Stimulated activated CD8-positive, alpha-beta memory T cell treated with anti-CD3 and anti-CD28 coated beads, Interleukin-7, amount 100 ng/mL, for 48 hours (primary cell): ENCODE measurements at regions not wholly inside any gene's neighbourhood (a gene's known extent, or its start where the extent isn't known, plus 50 kb on each side); places are given as distances from the start of the nearest gene placed in this dataset.
"Not testable (repeated sequence)": the region's sequence is repeated elsewhere in the genome, so short reads cannot be mapped to it uniquely, and the experiment has no call there.

Experiments used
- DNase-seq, 2 donors: peaks; one replicate each; pipeline ENCODE4 v3.0.0-alpha.2; 2020; ENCODE audit warnings: low read depth in 1 of 2; ENCODE audit errors: extremely low read depth in 1 of 2

DNA sequence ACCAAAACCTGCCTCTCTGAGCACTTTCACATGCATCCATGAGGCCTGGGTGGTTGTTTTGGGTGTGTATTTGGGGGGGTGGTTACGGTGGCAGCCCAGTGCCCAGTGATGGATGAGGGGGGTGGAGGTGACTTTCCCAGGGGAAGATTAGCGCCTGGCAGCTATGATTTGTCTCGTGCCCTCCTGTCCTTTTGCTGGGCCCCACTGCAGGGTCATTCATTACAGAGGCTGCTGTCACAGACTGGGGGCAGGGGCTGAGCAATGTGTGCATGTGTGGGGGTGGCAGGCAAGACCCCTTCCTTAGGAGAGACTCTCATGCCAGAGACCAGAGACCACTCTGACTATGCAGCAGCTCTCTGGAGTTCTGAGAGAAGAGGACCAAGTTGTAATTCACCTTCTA is 93.7 kb downstream of the MRM1 start:
- DNase-seq: no peak

DNA sequence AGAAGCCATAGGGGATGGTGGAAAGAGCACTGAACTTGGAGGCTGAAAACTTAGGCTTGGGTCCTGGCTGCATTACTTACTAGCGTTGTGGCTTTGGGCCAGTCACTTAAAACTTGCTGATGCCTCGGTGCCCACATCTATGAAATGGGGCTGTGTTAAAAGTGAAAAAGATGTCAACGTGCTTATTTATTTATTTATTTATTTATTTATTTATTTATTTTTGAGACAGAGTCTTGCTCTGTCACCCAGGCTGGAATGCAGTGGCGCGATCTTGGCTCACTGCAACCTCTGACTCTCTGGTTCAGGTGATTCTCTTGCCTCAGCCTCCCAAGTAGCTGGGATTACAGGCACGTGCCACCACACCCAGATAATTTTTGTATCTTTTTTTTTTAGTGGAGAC is 94.3 kb downstream of the MRM1 start:
- not testable (repeated sequence) for DNase-seq

DNA sequence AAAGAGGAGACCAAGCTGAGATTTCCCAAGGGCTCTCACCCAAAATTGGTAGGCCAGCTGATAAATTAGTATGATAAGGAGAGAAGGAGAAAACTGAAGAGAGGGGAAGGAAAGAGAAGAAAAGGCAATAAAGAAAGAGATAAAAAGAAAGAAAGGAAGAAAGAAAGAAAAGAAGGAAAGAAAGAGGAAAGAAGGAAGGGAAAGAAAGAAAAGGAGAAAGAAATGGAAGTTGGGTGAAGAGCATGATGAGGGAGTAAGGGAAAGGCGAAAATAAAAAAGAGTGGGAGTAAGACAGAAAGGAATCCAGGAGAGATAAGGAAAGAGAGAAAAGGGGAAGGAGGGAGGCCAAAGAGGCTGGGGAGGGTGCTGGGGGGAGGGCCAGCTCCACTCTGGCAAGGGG is 95.4 kb downstream of the MRM1 start:
- DNase-seq: no peak

DNA sequence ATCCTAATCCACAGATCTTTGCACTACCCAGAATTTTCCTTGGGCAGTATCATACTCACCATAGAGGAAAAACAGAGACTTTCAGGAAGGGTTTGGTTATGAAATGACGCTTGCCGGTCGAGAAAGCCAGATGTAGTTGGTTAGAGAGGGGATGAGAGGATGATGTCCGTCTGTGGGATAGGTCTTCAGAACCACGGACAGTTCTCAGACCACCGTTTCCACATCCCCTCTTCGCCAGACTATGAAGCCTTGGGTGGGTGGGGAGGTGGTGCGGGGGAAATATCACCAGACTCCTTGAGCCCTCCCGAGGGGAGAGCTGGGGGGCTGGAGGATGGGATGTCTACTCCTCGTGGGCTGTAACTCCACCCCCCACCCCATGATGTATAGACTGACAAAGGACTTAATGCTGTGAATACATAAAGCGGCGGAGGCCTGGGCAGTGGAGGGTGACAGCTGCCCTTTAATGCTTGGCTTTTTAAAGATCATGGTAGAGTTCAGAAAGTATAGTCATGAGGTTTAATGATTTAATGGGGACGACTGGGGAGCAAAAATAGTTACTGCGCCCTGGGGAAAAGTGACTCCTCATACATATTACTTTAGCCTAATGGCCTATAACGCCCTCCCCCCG is 96.6 kb downstream of the MRM1 start:
- no peak for DNase-seq

DNA sequence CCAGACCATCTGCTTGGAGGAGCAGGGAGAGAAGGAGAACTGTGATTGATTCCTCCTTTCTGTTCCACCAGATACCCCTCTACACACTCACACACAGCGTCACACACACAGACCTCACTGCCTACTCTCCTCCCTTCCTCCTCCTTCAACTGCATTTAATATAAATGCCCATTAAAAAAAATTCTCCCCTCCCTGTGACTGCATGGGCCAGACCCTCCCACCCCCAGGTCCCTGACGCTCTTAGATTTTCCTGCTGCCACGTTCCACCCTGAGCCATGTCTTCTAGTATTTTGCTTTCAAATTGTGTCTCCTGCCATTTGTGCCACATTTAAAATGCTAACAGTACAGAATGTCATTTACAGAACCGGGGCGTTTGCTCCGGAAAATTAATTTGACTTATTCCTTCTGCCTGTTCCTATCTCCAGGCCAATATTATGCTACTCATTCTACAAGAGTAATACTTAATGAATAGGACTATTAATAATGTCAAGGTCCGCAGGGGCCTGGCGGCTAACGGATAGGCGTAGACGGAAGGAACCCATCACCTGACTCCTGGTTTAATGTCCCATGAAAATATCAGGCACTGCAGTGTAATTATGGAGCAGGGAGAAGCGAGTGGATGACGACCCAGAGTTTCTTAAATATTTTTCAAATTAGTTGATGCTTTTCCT is 100.2 kb downstream of the MRM1 start:
- DNase-seq: no peak

DNA sequence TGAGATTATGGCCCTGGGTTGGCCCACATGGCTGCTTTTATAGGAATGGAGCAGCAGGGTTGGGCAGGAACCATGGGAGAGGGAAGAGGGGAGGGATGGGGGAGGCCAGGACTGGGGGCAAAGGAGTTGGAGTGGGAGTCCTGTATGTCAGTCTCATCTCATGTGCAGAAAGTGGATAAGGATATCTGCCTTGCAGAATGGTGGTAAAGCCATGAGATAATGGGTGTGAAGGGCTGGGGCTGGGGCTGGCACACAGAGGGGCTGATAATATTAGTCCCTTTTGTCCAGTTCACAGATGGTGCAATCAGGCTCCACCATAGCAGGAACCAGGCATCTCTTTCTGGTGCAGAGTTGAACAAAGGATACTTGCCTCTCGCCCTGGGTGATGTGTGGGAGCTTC is 101.3 kb downstream of the MRM1 start:
- no peak for DNase-seq

DNA sequence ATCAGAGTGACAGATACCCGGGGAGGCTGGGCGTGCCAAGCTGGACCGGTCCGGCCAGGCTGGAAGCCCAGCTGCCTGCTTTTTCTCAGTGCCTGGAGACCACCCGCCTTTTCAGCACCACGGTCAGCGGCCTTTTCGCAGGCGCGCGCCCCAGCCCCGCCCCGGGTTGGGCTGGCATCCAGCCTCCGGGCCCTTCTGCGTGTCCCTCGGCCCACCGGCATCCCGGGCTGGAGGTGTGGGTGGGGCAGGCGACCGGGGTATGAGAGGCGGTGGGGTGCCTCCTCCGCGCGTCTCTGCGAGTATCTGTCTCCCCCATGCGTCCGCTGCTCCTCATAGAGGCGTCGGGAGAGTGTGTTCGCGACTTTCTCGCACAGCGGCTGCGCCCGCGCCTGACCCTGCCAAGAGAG is 102.5 kb downstream of the MRM1 start:
- peak in 1 of 2 donors; percentile 8 for DNase-seq

DNA sequence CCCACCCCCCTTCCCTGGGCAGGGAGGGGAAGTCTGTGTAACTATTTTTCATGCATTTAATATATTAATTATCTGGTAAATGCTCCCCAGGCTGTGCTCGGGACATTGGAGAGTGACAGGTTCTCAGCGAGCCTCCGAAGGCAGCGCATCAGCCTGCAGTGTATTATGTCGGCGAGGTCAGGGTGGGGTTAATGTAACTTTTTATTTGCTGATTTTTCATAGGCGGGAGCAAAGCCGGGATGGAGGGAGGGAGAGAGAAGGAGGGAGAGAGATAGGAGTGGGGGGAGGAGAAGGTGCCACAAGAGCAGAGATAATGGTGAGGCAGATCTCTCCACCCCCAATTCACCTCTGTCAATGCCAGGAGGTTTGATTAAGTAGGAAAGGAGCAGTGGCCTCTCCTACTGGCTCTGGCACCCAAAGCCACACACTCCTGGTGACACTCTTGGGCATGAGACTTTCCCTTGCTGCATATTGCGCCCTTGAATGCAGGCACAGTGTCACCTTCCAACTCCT is 104.0 kb downstream of the MRM1 start:
- no peak for DNase-seq

DNA sequence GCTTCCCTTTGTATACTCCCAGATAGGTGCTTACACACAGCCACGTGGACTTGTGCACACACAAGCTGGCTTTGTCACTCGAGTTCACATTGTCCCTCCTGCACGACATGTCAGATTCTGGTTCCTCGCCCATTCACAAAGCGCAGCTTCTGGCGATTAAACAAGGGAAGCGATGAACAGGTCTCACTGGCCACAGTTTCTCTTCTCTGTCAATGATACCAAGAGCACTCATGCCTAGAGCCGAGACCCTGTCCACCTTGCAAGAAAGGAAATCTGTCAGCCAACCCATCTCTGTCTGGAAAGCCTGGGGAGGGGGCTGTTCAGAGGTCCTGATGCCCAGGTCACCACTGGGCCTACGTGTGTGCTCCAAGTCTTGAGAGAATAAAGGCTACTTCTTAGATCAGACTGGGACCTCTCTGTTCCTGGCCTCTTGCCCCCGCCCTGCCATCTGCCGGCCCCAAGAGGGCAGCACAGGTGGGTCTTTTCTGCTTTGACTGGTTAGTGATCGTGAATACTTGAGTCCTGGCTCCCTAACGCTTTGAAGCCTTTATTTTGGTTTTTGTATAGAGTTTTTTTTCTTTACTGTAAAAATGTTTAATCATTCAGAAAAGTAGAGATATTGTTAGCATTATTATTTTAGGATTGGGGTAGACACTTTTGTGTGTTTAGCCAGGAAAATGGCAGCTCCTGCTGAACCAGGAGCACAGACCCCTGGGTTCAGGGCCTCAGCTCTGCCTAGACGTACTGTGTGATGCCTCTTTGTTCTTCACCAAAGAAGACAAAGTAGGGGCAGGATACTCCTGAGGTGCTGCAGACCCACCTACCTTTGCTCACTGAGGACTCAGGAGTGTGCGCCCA is 104.7 kb downstream of the MRM1 start:
- DNase-seq: peak in 1 of 2 donors; percentile 11

DNA sequence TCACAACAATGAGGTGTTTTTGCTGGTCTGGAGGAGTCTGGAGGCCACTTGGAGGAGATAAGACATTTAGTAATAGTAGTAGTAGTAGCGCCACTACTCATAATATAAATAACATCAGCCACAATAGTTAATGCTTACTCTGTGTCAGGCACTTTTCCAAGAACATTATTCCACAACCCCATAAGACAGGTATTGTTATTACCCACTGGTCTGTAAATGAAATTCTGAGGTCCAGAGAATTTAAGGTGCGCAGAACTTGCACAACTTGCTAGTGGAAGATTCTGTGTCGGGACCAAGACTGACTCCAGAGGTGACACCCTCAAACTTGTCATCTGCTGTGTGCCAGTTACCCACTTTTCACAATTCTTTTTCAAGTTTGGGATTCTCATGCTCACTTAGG is 106.5 kb downstream of the MRM1 start:
- DNase-seq: no peak

DNA sequence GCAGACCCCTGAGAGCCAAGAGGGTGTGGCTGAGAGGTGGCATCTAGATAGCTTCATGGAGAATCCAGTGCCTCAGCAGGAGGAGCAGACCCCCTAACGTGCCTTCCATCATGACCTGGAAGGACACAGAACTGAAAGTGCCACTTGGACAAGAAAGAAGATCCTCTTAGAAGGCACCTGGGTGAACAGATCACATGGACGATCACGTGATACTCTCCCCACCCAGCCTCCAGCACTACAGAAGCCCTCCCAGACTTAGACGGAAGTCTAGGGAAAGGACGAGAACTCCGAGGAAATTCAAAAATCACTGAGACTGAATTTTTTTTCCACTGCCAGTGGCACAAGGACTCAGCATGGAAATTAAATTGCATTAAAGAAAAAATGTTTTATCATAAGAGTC is 113.4 kb downstream of the MRM1 start:
- no peak for DNase-seq

DNA sequence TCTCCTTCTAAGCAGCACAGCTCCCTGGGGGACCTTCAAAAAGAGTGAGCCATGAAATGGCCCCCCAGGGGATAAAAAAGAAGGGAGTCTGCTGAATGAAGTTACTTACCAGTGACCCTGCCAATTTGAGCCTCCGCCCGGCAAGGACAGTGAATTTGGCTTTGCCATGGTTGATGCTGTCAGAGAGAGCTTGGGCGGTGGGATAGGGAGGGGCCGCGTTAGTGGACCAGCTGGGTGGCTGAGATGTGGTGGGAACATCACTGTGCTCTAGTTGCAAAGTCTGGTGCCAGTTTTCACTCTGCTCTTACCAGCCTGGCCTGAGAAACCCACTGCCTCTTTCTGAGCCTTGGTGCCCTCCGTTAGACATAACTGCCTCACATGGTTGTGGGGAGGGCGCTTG is 114.6 kb downstream of the MRM1 start:
- no peak for DNase-seq

DNA sequence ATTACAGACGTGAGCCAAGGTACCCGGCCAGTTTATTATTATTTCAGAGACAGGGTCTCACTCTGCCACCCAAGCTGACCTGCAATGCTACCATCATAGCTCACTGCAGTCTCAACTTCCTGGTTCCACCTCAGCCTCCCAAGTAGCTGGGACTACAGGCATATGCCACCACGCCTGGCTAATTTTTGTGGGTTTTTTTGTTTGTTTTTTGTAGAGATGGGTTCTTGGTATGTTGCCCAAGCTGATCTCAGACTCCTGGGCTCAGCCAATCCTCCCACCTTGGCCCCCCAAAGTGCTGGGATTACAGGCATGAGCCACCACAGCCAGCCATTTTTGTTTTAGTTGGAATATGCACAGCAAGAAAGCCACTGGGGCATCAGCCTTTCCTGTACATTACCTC is 115.7 kb downstream of the MRM1 start:
- no peak for DNase-seq

DNA sequence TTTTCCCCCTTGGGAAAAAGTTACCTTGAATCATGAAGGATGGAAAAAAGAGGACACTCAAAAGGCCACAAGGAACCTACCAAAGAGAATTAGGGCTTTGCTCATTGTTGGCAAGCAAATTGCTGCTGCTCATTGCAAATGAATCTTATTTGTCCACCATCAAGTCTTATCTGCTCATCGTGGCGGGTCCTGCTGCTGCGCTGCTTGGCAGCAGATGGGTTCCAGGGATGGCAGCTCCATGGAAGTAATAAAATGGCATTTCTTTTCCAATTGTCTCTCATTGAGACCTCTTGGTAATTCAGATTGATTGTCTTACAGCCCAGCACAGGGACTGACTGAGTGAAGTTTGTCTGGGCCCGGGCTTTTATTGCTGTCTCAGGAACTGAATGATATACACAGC is 118.7 kb downstream of the MRM1 start:
- no peak for DNase-seq

DNA sequence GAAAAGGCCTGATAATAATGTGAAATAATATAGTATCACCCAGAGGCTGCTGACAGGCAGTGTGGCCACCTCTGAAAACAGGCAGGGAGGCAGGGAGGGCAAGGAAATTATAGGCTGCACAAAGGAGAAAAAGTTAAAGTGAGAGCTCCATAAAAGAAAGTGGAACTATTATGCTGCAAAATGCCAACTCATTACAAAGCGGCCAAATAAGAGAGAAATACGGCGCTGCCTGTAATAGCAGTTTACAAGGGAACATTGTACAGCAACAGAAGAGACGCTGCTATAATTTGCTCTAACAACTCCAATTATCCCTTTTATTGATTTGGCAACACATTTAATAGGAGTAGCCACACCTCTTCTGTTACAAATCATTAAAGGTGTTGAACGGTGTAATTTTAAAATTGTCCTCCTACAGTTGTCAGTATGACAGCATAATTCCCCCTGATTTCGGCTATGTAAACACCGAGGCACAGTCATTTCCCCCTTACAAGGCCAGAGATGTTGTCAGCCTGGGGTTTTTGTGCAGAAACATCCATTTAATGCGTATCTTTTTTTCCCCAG is 120.3 kb downstream of the MRM1 start:
- DNase-seq: peak in 1 of 2 donors; percentile 3

DNA sequence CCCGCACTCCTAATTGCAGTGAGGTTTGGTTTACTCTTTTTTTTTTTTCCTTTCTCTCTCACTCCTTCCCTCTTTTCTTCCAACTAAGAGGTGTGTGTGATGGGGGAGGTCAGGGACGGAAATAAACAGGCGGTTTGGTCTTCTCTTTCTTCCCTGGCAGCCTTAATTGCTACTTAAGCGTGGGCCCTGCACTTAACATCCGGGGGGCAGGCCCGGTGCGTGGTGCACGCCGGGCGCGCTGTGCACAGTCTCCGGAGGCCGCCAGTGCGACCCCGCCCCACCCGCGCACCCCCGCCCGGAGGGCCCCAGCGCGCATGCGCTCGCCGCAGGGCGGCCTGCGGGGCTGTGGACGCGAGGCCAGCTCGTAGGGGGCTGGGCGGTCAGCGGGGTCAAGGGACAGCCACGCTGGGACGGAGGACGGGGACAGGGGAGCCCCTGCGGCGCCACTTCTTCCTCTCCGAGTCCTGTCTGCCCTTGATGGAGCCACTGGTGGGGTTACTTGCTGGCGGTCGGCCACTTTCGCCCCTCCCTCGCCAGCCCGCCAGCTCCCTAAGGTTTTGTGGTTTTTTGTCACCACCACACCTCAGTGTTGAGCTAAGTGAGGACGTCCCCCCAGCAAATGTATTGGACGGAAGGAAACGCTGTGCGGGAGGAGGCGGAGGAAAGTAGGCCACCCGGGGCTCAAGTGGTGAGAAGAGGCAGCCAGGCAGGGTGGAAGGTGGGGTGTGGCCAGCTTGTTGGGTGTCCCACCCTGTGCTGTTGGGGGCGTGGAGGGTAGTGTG is 120.9 kb downstream of the MRM1 start:
- DNase-seq: peak; percentile 62 to 72

DNA sequence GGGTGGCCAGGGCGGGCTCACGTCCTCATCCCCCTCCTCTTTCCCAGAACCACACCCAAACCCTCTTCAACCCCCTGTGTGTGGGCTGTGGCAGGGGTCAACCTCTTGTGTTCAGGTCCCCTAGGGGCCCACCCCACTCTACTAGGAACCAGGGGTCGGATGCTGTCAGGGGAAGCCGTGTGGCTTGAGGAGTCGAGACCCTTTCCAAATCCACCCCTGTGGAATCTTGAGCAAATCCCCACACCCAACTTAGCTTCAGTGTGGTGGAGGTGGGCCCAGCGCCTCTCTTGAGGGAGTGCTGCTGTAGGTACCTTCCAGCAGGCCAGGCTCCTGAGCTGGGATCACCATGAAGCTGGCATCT is 121.5 kb downstream of the MRM1 start:
- no peak for DNase-seq

DNA sequence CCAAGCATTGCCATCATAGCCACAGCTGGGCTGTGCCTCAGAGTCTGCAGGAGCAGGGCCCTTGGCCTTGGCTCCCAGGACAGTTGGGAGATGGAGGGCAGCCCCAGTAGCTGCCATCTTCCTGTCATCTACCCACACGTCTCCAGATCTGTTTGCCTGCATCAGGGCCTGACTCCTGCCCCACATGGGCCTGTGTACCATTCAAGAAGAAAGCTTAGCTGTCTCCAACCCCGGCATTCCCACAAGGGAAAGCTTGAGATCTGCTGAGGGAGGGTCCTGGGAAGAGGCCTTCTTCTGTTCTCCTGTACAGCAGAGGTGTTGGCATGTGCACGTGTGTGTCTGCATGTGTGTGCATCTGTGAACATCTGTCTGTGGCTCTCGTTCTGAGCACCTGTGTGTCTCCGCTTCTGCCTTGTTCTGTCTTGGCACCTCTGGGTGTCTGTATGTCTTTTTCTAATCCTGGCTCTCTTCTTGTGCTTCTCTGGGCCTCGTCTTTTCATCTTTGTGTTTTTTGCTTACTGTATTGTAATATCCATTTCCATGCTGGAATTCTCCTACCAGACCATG is 122.2 kb downstream of the MRM1 start:
- DNase-seq: no peak

DNA sequence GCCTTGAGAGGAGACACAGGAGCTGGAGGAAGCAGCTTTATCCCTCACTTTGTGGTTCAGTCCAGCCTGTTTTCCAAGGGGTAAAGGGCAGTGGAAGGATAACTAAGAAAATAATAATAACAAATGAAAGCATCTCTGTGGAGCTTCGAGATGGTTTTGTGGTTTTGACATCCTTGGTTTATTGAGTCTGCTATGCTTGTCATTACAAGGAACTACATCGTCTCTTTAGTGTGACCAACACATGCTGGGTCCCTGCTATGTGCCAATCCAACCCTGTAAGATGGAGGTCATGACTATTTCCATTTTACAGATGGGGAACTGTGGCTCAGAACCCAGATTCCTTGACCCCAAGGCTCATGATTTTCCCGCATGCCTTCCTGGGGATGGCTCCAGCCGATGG is 124.8 kb downstream of the MRM1 start:
- no peak for DNase-seq

DNA sequence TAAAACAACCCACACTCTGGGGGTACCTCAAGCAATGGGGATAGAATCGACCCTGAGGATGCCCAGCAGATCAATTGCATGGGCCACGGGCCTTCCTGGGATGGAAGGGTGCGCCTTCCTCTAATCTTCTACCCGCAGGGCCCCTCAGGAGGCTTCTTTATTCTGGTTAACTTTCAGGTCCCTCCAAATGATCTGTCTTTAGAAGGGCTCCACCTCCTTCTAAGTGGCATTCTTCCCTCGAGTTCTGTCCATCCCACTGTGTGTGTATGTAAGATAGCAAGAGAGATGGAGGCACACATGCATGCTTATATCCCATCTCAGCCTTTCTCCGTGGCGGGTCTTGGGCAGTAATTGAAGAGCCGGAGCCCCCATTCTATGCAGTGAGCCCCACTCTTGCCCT is 125.7 kb downstream of the MRM1 start:
- DNase-seq: no peak
